A673 (cell line): ENCODE measurements at regions not wholly inside any gene's neighbourhood (a gene's known extent, or its start where the extent isn't known, plus 50 kb on each side); places are given as distances from the start of the nearest gene placed in this dataset.

Experiments
- EZH2 ChIP-seq: fragments of 200-600 bp; sonication (generic); IDR thresholded peaks from 2 replicates; pipeline ENCODE4 v1.6.1; 2017; ENCODE audit warnings: borderline replicate concordance, low read depth, mild to moderate bottlenecking, mixed read lengths, antibody characterized with exemption, low read length; ENCODE audit not compliant: poor library complexity, severe bottlenecking
- TF ChIP-seq, protein P1 (sequence below): fragments of 300-800, 200-600 bp; sonication (generic); conservative IDR thresholded peaks from 2 replicates; pipeline ENCODE4 v1.5.1; 2017; ENCODE audit warnings: low read depth, mild to moderate bottlenecking, antibody characterized with exemption, low read length, moderate library complexity, mixed read lengths

- no peak for TF ChIP-seq EZH2
- TF ChIP-seq, protein P1, sequence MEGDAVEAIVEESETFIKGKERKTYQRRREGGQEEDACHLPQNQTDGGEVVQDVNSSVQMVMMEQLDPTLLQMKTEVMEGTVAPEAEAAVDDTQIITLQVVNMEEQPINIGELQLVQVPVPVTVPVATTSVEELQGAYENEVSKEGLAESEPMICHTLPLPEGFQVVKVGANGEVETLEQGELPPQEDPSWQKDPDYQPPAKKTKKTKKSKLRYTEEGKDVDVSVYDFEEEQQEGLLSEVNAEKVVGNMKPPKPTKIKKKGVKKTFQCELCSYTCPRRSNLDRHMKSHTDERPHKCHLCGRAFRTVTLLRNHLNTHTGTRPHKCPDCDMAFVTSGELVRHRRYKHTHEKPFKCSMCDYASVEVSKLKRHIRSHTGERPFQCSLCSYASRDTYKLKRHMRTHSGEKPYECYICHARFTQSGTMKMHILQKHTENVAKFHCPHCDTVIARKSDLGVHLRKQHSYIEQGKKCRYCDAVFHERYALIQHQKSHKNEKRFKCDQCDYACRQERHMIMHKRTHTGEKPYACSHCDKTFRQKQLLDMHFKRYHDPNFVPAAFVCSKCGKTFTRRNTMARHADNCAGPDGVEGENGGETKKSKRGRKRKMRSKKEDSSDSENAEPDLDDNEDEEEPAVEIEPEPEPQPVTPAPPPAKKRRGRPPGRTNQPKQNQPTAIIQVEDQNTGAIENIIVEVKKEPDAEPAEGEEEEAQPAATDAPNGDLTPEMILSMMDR: no peak
Measured at GRCh38 chr7:51636503-51636902, 319.9 kb upstream of the COBL start.
